Breast epithelium (tissue), 4 donors: ENCODE measurements at regions not wholly inside any gene's neighbourhood (a gene's known extent, or its start where the extent isn't known, plus 50 kb on each side); places are given as distances from the start of the nearest gene placed in this dataset.
"Not testable (repeated sequence)": the region's sequence is repeated elsewhere in the genome, so short reads cannot be mapped to it uniquely, and the experiment has no call there.

Source experiments
- DNase-seq, 2 donors: peaks; one replicate each; pipeline ENCODE4 v3.0.0-alpha.2; 2019; ENCODE audit warnings: low spot score in 2 of 2
- H3K27ac ChIP-seq, 2 donors: fragments of 200-600 bp; sonication (generic) in 1 of 2; one replicate each; pipeline ENCODE4 v1.5.1; 2016 to 2019; ENCODE audit warnings: mild to moderate bottlenecking in 1 of 2
- H3K27me3 ChIP-seq, 2 donors: fragments of 200-600 bp; sonication (generic) in 1 of 2; one replicate each; pipeline versions ENCODE4 v1.5.1 to v1.6.0; 2017 to 2019; ENCODE audit warnings: control low read depth in 1 of 2, mild to moderate bottlenecking in 1 of 2
- H3K36me3 ChIP-seq: fragments of 200-600 bp; one replicate; pipeline ENCODE4 v1.5.1; 2019
- H3K4me1 ChIP-seq, 2 donors: fragments of 200-600 bp; sonication (generic); one replicate each; pipeline ENCODE4 v1.5.1; 2016 to 2019; ENCODE audit warnings: control low read depth in 1 of 2
- H3K4me3 ChIP-seq, 3 donors: fragments of 200-600 bp; sonication (generic); 1 replicate in 2 of 3; 2 replicates in 1 of 3; pipeline ENCODE4 v1.5.1; 2016 to 2019; ENCODE audit warnings: mild to moderate bottlenecking in 3 of 3, moderate library complexity in 2 of 3
- H3K9me3 ChIP-seq, 2 donors: fragments of 200-600 bp; sonication (generic) in 1 of 2; one replicate each; pipeline ENCODE4 v1.5.1; 2016 to 2019; ENCODE audit warnings: control low read depth in 1 of 2
- intact Hi-C: fragments of 100-400 bp; cut with DNase I; formaldehyde crosslinking; loops from one replicate; pipeline ENCODE4 v1.15.1; 2023; ENCODE audit warnings: low total_unique reads
- TF ChIP-seq, protein P1 (sequence below), 3 donors: fragments of 450-650 bp; IDR thresholded peaks; one replicate each; pipeline ENCODE4 v1.5.1; 2016 to 2017; ENCODE audit warnings: antibody characterized with exemption in 3 of 3, mild to moderate bottlenecking in 3 of 3, moderate library complexity in 3 of 3

DNA sequence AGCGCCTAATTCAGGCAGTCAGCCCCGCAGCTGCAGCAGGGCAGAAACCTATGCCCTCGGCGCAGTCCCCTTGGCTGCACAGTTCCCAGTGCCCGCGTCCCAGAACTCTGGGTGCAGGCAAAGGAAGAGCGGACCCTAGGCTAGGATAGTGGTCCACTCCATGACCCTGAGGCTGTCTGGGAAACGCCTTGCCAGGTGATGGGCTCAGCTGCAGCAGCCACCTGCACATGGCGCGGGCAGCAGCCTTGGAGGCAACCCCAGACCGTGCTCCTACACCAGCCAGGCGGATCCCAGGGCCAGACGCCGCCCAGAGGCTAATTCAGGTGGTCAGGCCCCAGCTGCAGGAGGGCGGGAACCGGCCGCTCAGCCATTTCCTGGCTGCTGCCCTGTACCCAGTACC lies 83.0 kb downstream of the POTEC start:
- H3K27ac ChIP-seq, H3K4me3 ChIP-seq, H3K27me3 ChIP-seq, DNase-seq, H3K4me1 ChIP-seq, H3K9me3 ChIP-seq, intact Hi-C loops, H3K36me3 ChIP-seq: not testable (repeated sequence)

GRCh38 chr18:14459826-14460225 lies 83.6 kb downstream of the POTEC start:
- H3K4me1 ChIP-seq, H3K27me3 ChIP-seq, H3K9me3 ChIP-seq, intact Hi-C loops, H3K36me3 ChIP-seq, DNase-seq, H3K4me3 ChIP-seq, H3K27ac ChIP-seq: not testable (repeated sequence)

DNA sequence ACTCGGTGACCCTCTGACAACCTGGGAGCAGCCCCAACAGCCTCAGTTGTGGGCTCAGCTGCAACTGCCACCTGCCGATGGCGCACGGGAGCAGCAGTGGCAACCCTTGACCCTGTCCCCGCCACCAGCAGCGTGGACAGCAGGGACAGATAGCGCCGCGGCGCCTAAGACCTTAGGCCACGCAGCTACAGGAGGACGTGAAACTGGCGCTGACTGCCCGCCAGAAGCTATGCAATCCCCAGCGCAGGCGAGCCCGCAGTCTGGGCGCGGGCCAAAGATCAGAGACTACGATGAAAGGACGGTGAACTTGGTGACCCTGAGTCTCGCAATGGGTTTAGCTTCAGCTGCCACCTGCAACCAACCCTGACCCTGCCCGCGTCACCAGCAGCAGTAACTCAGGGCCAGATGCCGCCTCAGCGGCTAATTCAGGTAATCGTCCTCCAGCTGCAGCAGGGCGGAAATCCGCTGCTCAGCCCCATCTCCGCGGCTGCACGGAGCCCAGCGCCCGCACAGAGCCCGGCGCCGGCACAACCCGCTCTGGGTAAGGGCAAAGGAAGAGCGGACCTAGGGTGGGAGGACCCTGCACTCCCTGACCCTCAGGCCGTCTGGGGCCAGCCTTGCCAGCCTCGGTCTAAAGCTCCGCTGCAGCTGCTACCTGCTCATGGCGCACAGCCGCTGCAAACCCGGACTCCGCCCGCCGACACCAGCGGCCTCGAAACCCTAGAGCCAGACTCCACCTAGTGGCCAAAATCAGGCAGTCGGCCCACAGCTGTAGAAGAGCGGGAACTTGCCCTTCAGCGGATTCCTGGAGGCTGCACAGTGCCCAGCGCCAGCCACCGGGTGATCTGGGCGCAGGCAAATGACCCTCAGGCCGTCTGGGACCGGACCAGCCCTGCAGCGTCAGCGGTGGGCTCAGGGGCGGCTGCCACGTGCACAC lies 85.1 kb downstream of the POTEC start:
- H3K27ac ChIP-seq, H3K9me3 ChIP-seq, H3K4me1 ChIP-seq, H3K36me3 ChIP-seq, H3K27me3 ChIP-seq, intact Hi-C loops: not testable (repeated sequence)
- H3K4me3 ChIP-seq = peak overlapping the region; percentile 23 to 45 (median 41)
- peak; percentile 50 to 76 for DNase-seq
- TF ChIP-seq, protein P1, sequence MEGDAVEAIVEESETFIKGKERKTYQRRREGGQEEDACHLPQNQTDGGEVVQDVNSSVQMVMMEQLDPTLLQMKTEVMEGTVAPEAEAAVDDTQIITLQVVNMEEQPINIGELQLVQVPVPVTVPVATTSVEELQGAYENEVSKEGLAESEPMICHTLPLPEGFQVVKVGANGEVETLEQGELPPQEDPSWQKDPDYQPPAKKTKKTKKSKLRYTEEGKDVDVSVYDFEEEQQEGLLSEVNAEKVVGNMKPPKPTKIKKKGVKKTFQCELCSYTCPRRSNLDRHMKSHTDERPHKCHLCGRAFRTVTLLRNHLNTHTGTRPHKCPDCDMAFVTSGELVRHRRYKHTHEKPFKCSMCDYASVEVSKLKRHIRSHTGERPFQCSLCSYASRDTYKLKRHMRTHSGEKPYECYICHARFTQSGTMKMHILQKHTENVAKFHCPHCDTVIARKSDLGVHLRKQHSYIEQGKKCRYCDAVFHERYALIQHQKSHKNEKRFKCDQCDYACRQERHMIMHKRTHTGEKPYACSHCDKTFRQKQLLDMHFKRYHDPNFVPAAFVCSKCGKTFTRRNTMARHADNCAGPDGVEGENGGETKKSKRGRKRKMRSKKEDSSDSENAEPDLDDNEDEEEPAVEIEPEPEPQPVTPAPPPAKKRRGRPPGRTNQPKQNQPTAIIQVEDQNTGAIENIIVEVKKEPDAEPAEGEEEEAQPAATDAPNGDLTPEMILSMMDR (IDR thresholded peaks at IDR 0.05) = peak in 2 of 3 donors; percentile 24 to 35

DNA sequence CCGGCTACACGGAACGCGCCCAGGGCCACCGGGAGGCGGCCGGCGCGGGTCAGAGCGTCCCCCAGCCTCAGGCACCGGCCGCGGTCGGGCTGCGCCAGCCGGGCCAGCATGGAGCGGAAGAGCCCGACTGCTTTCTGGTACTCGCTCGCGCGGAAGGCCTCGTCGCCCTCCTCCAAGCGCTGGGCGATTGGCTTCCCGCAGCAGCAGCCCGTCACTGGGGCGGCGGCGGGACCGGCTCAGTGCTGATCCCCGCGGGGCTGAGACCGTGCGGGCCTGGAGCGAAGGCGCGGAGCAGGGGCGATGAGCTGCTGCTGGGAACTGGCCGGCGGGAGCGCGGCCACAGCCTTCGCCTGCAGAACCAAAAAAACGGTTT lies 92.8 kb downstream of the POTEC start:
- H3K27me3 ChIP-seq, H3K36me3 ChIP-seq, H3K9me3 ChIP-seq, intact Hi-C loops, H3K4me1 ChIP-seq, DNase-seq: not testable (repeated sequence)
- H3K4me3 ChIP-seq = peak overlapping the region; percentile 31 to 65 (median 47)
- peak overlapping the region in 1 of 2 donors; percentile 43 for H3K27ac ChIP-seq

DNA sequence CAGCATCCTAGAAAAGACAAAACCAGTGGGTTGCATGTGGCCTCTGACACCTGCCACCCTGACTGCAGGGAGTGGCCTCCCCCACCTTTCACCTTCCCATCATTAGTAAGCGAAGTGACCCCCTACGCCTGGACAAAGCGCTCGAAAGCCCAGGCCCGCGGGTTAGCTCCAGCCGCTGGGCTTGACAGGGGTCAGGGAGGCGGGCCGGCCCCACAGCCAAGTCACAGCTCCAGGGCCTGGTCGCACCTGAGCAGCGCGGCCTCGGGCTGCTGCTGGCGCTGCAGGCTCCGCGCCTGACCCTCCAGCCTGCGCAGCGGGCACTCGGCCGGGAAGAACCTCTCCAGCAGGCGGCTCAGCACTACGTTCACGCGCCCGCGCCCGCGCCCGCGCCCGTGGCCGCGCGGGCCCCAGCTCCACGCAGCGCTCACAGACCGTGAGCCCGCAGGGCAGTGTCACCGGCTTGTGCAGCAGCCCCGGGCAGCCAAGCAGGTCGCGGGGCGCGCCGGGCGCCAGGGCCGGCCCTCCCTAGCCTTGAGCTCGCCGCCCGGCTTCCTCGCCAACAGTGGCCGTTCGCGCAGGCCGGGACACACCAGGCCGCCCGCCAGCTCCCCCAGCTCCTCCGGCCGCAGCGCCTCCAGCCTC lies 93.3 kb downstream of the POTEC start:
- H3K4me1 ChIP-seq, H3K27me3 ChIP-seq, H3K9me3 ChIP-seq, H3K36me3 ChIP-seq, DNase-seq, intact Hi-C loops: not testable (repeated sequence)
- H3K27ac ChIP-seq = peak overlapping the region in 1 of 2 donors; percentile 43
- peak overlapping the region; percentile 31 to 65 (median 47) for H3K4me3 ChIP-seq

DNA sequence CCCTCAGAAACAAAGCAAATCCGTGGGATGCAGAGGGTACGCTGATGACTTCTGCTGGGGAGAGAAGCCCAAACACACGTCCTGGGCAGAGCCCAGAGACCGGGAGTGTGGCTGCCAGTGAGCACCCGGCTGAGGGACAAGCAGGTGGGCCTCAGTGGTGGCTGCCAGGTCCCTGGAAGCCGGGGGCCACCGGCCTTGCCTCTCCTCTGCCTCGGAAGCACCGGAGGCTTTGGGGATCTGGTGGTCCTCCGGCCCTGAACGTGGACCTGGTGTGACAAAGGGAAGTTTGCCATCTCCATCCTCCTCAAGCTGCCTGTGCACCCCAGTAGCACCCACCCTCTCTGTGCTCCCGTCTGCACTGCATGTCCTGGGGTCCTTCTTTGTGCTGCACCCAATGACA lies 94.3 kb downstream of the POTEC start:
- DNase-seq, H3K27ac ChIP-seq, intact Hi-C loops, H3K4me1 ChIP-seq, H3K4me3 ChIP-seq, H3K27me3 ChIP-seq, H3K36me3 ChIP-seq, H3K9me3 ChIP-seq: not testable (repeated sequence)

GRCh38 chr18:14447715-14448114 lies 95.7 kb downstream of the POTEC start:
- intact Hi-C loops, H3K4me1 ChIP-seq, H3K4me3 ChIP-seq, H3K36me3 ChIP-seq, DNase-seq, H3K27me3 ChIP-seq, H3K27ac ChIP-seq, H3K9me3 ChIP-seq: not testable (repeated sequence)

DNA sequence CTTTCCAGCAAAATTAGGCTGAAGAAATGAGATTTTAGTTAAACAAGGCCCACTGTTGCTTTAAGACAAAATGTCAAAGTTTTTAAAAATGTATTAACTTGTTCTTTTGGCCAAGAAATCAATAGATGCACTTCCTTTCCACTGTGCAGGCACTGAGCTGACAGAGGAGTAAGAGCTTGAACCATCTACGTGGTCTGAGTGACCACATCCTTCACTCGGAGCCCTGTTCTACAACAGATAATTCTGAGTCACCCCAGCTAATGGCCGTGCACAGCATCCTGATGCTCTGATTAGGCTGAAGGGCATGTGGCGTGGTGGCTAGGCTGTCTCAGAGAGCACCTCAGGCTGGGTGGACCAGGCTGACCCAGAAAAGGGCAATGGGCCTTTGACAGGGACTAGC lies 107.9 kb downstream of the POTEC start:
- not testable (repeated sequence) for H3K27ac ChIP-seq, H3K27me3 ChIP-seq

GRCh38 chr18:14432371-14432770 lies 111.0 kb downstream of the POTEC start:
- H3K4me1 ChIP-seq, H3K36me3 ChIP-seq, DNase-seq, H3K9me3 ChIP-seq, H3K27ac ChIP-seq, H3K4me3 ChIP-seq, H3K27me3 ChIP-seq, intact Hi-C loops: not testable (repeated sequence)

More for the DNA sequence above, 107.9 kb downstream of the POTEC start:
- intact Hi-C loops, H3K4me1 ChIP-seq, H3K9me3 ChIP-seq, H3K4me3 ChIP-seq, H3K36me3 ChIP-seq, DNase-seq: not testable (repeated sequence)

DNA sequence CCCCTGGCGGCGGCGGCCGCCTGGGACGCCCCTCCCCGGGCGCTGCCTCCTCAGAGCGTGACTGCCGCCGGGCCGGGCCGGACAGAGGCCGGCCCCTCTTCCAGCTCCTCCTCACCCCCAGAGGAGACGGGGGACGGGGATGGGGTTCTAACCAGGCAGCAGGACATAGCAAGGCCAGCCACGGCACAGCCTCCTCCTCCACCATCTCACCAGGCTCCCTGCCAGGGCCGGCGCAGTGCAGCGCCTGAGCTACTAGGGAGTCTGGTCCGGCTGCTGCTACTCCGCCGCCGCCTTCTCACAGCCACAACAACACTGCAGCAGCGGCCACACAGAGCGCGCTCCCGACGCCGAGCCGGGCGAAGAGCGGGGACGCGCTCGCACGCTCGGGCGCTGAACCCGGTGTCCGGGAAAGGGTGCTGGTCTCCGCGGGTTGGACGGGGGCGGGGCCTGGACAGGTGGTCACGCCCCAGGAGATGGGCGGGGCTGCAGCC lies 112.3 kb downstream of the POTEC start:
- intact Hi-C loops = not testable (repeated sequence)
- peak overlapping the region; percentile 73 to 75 for H3K27ac ChIP-seq
- DNase-seq = peak; percentile 73 to 80

More for the DNA sequence above, 112.3 kb downstream of the POTEC start:
- not testable (repeated sequence) for H3K27me3 ChIP-seq, H3K4me1 ChIP-seq, H3K9me3 ChIP-seq, H3K36me3 ChIP-seq
- peak overlapping the region; percentile 38 to 75 (median 61) for H3K4me3 ChIP-seq
